HepG2 (cell line): ENCODE measurements at regions not wholly inside any gene's neighbourhood (a gene's known extent, or its start where the extent isn't known, plus 50 kb on each side); places are given as distances from the start of the nearest gene placed in this dataset.

ENCODE experiments used
- GATAD2A ChIP-seq: IDR thresholded peaks from 2 replicates; pipeline ENCODE4 v1.6.1; 2016
- HMG20B ChIP-seq: conservative IDR thresholded peaks from 2 replicates; pipeline ENCODE4 v1.6.1; 2016; ENCODE audit warnings: missing genetic modification reagents, missing compliant biosample characterization
- KLF6 ChIP-seq: IDR thresholded peaks from 2 replicates; pipeline ENCODE4 v1.8.0; 2016; ENCODE audit warnings: missing biosample characterization, missing genetic modification reagents
- MYPOP ChIP-seq: sonication (generic); formaldehyde crosslinking; IDR thresholded peaks from 2 replicates; pipeline ENCODE4 v1.8.1; 2023; ENCODE audit warnings: mild to moderate bottlenecking, moderate library complexity, missing genetic modification reagents
- RFXAP ChIP-seq: sonication (generic); formaldehyde crosslinking; IDR thresholded peaks from 2 replicates; pipeline ENCODE4 v1.4.0; 2020; ENCODE audit warnings: missing genetic modification reagents, borderline replicate concordance
- SRF ChIP-seq: IDR thresholded peaks from 2 replicates; pipeline ENCODE4 v1.6.1; 2011; ENCODE audit warnings: mild to moderate bottlenecking, low read depth, low read length, moderate library complexity
- TSC22D2 ChIP-seq: sonication (generic); formaldehyde crosslinking; IDR thresholded peaks from 2 replicates; pipeline ENCODE4 v1.5.1; 2020; ENCODE audit warnings: missing genetic modification reagents, mild to moderate bottlenecking, borderline replicate concordance
- ZNF556 ChIP-seq: sonication (generic); formaldehyde crosslinking; IDR thresholded peaks from 2 replicates; pipeline ENCODE4 v1.4.0; 2020; ENCODE audit warnings: mild to moderate bottlenecking, missing genetic modification reagents, borderline replicate concordance
- TF ChIP-seq, protein P1 (sequence below): sonication (generic); formaldehyde crosslinking; IDR thresholded peaks from 2 replicates; pipeline ENCODE4 v1.4.0; 2020; ENCODE audit warnings: missing genetic modification reagents, borderline replicate concordance

GRCh38 chrX:8018934-8019333 is 91.7 kb upstream of the PNPLA4 start:
- TF ChIP-seq KLF6 (CRISPR knock-in tag) (no peak), RFXAP (CRISPR knock-in tag) (no peak), GATAD2A (CRISPR knock-in tag) (no peak), HMG20B (CRISPR knock-in tag) (no peak), SRF (no peak), TSC22D2 (CRISPR knock-in tag) (no peak), MYPOP (CRISPR knock-in tag) (no peak), ZNF556 (CRISPR knock-in tag) (no peak)
- TF ChIP-seq, protein P1, sequence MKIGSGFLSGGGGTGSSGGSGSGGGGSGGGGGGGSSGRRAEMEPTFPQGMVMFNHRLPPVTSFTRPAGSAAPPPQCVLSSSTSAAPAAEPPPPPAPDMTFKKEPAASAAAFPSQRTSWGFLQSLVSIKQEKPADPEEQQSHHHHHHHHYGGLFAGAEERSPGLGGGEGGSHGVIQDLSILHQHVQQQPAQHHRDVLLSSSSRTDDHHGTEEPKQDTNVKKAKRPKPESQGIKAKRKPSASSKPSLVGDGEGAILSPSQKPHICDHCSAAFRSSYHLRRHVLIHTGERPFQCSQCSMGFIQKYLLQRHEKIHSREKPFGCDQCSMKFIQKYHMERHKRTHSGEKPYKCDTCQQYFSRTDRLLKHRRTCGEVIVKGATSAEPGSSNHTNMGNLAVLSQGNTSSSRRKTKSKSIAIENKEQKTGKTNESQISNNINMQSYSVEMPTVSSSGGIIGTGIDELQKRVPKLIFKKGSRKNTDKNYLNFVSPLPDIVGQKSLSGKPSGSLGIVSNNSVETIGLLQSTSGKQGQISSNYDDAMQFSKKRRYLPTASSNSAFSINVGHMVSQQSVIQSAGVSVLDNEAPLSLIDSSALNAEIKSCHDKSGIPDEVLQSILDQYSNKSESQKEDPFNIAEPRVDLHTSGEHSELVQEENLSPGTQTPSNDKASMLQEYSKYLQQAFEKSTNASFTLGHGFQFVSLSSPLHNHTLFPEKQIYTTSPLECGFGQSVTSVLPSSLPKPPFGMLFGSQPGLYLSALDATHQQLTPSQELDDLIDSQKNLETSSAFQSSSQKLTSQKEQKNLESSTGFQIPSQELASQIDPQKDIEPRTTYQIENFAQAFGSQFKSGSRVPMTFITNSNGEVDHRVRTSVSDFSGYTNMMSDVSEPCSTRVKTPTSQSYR (CRISPR knock-in tag): no peak
